Lower lobe of right lung (tissue), 2 donors: ENCODE measurements at regions not wholly inside any gene's neighbourhood (a gene's known extent, or its start where the extent isn't known, plus 50 kb on each side); places are given as distances from the start of the nearest gene placed in this dataset.

ENCODE experiments used
- ATAC-seq, 2 donors: fragments of 200-7000 bp; cut with Tn5 transposase; one replicate each; pipeline ENCODE4 v1.9.1; 2020 to 2022; ENCODE audit warnings: mild to moderate bottlenecking in 2 of 2, moderate library complexity in 2 of 2
- DNase-seq: peaks from one replicate; pipeline ENCODE4 v3.0.0-alpha.2; 2020
- H3K27ac ChIP-seq: fragments of 200-600 bp; one replicate; pipeline ENCODE4 v1.8.0; 2022
- H3K27me3 ChIP-seq: fragments of 200-600 bp; one replicate; pipeline ENCODE4 v1.8.0; 2022; ENCODE audit warnings: low read depth
- H3K36me3 ChIP-seq: fragments of 200-600 bp; one replicate; pipeline ENCODE4 v1.8.0; 2022; ENCODE audit warnings: mild to moderate bottlenecking
- H3K4me1 ChIP-seq: fragments of 200-600 bp; one replicate; pipeline ENCODE4 v1.8.0; 2022
- H3K4me3 ChIP-seq: fragments of 200-600 bp; one replicate; pipeline ENCODE4 v1.8.0; 2022; ENCODE audit warnings: mild to moderate bottlenecking
- H3K9me3 ChIP-seq: fragments of 200-600 bp; one replicate; pipeline ENCODE4 v1.8.0; 2022
- intact Hi-C: fragments of 100-400 bp; cut with DNase I; formaldehyde crosslinking; loops from one replicate; pipeline ENCODE4 v1.11.0; 2022
- TF ChIP-seq, protein P1 (sequence below): fragments of 200-600 bp; IDR thresholded peaks from one replicate; pipeline ENCODE4 v1.8.0; 2022; ENCODE audit warnings: antibody characterized with exemption, mild to moderate bottlenecking
- donor health status: DM: no; HTN: yes; CAD: no; lungs with severe emphysema.

DNA sequence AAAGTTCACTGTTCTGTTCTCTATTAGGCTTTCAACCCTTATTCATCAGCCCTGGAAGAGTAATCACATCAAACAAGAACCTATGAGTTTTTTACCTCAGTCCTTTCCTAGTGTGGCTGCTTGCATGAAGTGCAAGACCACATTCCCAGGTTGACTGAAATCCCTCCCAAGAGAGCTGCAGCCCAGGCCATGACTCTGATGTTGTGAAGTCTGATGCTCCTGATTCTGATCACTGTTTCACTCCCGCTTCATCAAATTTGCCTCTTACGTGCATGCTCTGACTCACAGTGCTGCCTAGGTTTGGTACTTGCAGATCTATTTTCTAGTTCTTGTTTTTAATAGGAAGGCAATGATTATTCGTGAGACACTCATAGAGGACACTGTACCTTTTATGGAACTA, 58.2 kb upstream of the DSEL start:
- Histone ChIP-seq H3K4me1 (no peaks in the 10 kb centered on the region), H3K9me3 (no peaks in the 10 kb centered on the region), H3K27me3 (no peaks in the 10 kb centered on the region), H3K36me3 (no peaks in the 10 kb centered on the region), H3K4me3 (no peak overlapping the region), H3K27ac (no peak overlapping the region)
- ATAC-seq (no peak), DNase-seq (no peak)
- TF ChIP-seq, protein P1, sequence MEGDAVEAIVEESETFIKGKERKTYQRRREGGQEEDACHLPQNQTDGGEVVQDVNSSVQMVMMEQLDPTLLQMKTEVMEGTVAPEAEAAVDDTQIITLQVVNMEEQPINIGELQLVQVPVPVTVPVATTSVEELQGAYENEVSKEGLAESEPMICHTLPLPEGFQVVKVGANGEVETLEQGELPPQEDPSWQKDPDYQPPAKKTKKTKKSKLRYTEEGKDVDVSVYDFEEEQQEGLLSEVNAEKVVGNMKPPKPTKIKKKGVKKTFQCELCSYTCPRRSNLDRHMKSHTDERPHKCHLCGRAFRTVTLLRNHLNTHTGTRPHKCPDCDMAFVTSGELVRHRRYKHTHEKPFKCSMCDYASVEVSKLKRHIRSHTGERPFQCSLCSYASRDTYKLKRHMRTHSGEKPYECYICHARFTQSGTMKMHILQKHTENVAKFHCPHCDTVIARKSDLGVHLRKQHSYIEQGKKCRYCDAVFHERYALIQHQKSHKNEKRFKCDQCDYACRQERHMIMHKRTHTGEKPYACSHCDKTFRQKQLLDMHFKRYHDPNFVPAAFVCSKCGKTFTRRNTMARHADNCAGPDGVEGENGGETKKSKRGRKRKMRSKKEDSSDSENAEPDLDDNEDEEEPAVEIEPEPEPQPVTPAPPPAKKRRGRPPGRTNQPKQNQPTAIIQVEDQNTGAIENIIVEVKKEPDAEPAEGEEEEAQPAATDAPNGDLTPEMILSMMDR, result no peak
- intact Hi-C loops, result no loop called here

DNA sequence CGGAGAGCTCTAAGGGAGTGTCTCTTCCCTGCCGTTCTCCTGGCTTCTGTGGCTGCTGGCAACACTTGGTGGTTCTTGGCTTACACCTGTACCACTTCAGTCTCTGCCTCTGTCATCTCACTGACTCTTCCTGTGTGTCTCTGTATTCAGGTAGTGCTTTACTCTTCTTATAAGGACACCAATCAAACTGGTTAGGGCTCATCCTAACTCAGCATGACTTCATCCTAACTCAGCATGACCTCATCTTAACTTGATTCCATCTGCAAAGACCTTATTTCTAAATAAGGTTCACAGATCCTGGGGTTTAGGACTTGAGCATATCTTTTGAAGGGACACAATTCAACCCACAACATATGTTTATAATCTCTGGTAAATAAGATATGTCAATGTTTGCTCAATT, 51.6 kb upstream of the DSEL start:
- intact Hi-C loops, result no loop called here
- Histone ChIP-seq H3K4me3 (no peak overlapping the region), H3K27ac (no peak overlapping the region), H3K9me3 (no peaks in the 10 kb centered on the region), H3K27me3 (no peaks in the 10 kb centered on the region), H3K4me1 (no peaks in the 10 kb centered on the region), H3K36me3 (no peaks in the 10 kb centered on the region)
- ATAC-seq, result no peak
- TF ChIP-seq, protein P1, result no peak
- DNase-seq, result no peak
